Ovary (tissue), 3 donors: ENCODE measurements at regions not wholly inside any gene's neighbourhood (a gene's known extent, or its start where the extent isn't known, plus 50 kb on each side); places are given as distances from the start of the nearest gene placed in this dataset.

Experiments
- CTCF ChIP-seq, 3 donors: fragments of 450-650 bp in 2 of 3; fragments of 200-600 bp in 1 of 3; IDR thresholded peaks; one replicate each; pipeline versions ENCODE4 v1.5.1 to v1.8.0; 2016 to 2022; ENCODE audit warnings: antibody characterized with exemption in 3 of 3, mild to moderate bottlenecking in 1 of 3
- EP300 ChIP-seq: sonication (generic); formaldehyde crosslinking; IDR thresholded peaks from one replicate; pipeline ENCODE4 v1.6.1; 2017; ENCODE audit warnings: antibody characterized with exemption
- POLR2A ChIP-seq: fragments of 450-650 bp; IDR thresholded peaks from one replicate; pipeline ENCODE4 v1.6.1; 2017; ENCODE audit warnings: antibody characterized with exemption, mild to moderate bottlenecking, moderate library complexity
- donor health status: DM: no; HTN: no; CAD: no.

- TF ChIP-seq EP300 (no peak), CTCF (IDR thresholded peaks at IDR 0.05) (no peak), POLR2A (no peak)
These were observed 110.8 kb upstream of the ADGRL4 start for GRCh38 chr1:79117376-79117775.
